WTC11 (cell line): ENCODE measurements at regions not wholly inside any gene's neighbourhood (a gene's known extent, or its start where the extent isn't known, plus 50 kb on each side); places are given as distances from the start of the nearest gene placed in this dataset.

Experiments used
- ATAC-seq: fragments of 200-7000 bp; cut with Tn5 transposase; 2 replicates; pipeline ENCODE4 v1.10.0; 2021; ENCODE audit warnings: mild to moderate bottlenecking, moderate library complexity
- CTCF ChIA-PET: fragments of 300-600 bp; sonication (Branson Sonifier 250); formaldehyde crosslinking; loops from one replicate; lab custom pipeline; 2021; ENCODE audit warnings: antibody characterized with exemption; lab: Charles Lee
- POLR2A ChIA-PET: fragments of 350-600 bp; sonication (Branson Sonifier 250); formaldehyde crosslinking; loops from one replicate; lab custom pipeline; 2021; ENCODE audit warnings: antibody characterized with exemption; lab: Charles Lee
- DNase-seq: peaks from one replicate; pipeline ENCODE4 v3.0.0; 2021; ENCODE audit warnings: low spot score
- H3K27ac Mint-ChIP-seq: 2 replicates; pipeline ENCODE4 v1.8.0; 2021; ENCODE audit warnings: mixed read lengths
- H3K27me3 Mint-ChIP-seq: 2 replicates; pipeline ENCODE4 v1.8.0; 2021; ENCODE audit warnings: low read depth, mild to moderate bottlenecking, moderate library complexity, mixed read lengths
- H3K36me3 Mint-ChIP-seq: 2 replicates; pipeline ENCODE4 v1.8.0; 2021; ENCODE audit warnings: mixed read lengths
- H3K4me1 Mint-ChIP-seq: 2 replicates; pipeline ENCODE4 v1.8.0; 2022; ENCODE audit warnings: mixed read lengths
- H3K4me3 Mint-ChIP-seq: 2 replicates; pipeline ENCODE4 v1.8.0; 2021; ENCODE audit warnings: mild to moderate bottlenecking, moderate library complexity, mixed read lengths
- H3K9me3 Mint-ChIP-seq: 2 replicates; pipeline ENCODE4 v1.8.0; 2021; ENCODE audit warnings: mixed read lengths
- ARID4B ChIP-seq: sonication (generic); formaldehyde crosslinking; IDR thresholded peaks from 2 replicates; pipeline ENCODE4 v1.8.0; 2023; ENCODE audit warnings: missing genetic modification reagents, mild to moderate bottlenecking, borderline replicate concordance
- ETV6 ChIP-seq: sonication (generic); formaldehyde crosslinking; IDR thresholded peaks from 2 replicates; pipeline ENCODE4 v1.8.1; 2022; ENCODE audit warnings: mild to moderate bottlenecking, missing genetic modification reagents
- FOXJ3 ChIP-seq: sonication (generic); formaldehyde crosslinking; IDR thresholded peaks from 2 replicates; pipeline ENCODE4 v1.9.0; 2021; ENCODE audit warnings: missing genetic modification reagents, mild to moderate bottlenecking, borderline replicate concordance
- FOXK1 ChIP-seq: sonication (generic); formaldehyde crosslinking; IDR thresholded peaks from 2 replicates; pipeline ENCODE4 v1.8.0; 2022; ENCODE audit warnings: mild to moderate bottlenecking, moderate library complexity, missing genetic modification reagents
- FOXP1 ChIP-seq: sonication (generic); formaldehyde crosslinking; IDR thresholded peaks from 2 replicates; pipeline ENCODE4 v1.8.0; 2022; ENCODE audit warnings: missing genetic modification reagents, mild to moderate bottlenecking, moderate library complexity, borderline replicate concordance
- FOXP4 ChIP-seq: sonication (generic); formaldehyde crosslinking; IDR thresholded peaks from 2 replicates; pipeline ENCODE4 v1.8.0; 2022; ENCODE audit warnings: mild to moderate bottlenecking, missing genetic modification reagents
- HMGA2 ChIP-seq: fragments of 250-450 bp; sonication (Bioruptor Pico); IDR thresholded peaks from 2 replicates; pipeline ENCODE4 v1.4.0; 2021; ENCODE audit warnings: mild to moderate bottlenecking, moderate library complexity
- JAZF1 ChIP-seq: fragments of 250-450 bp; sonication (Bioruptor Pico); IDR thresholded peaks from 2 replicates; pipeline ENCODE4 v1.9.0; 2021; ENCODE audit warnings: moderate library complexity, mild to moderate bottlenecking, inconsistent platforms
- NR2C2 ChIP-seq: sonication (generic); formaldehyde crosslinking; IDR thresholded peaks from 2 replicates; pipeline ENCODE4 v1.8.0; 2022; ENCODE audit warnings: mild to moderate bottlenecking, missing genetic modification reagents
- OVOL2 ChIP-seq: fragments of 250-450 bp; sonication (Bioruptor Pico); IDR thresholded peaks from 2 replicates; pipeline ENCODE4 v1.9.0; 2021; ENCODE audit warnings: mild to moderate bottlenecking, borderline replicate concordance
- SOX15 ChIP-seq: fragments of 250-450 bp; sonication (Bioruptor Pico); IDR thresholded peaks from 2 replicates; pipeline ENCODE4 v1.9.0; 2021; ENCODE audit warnings: mild to moderate bottlenecking
- SP1 ChIP-seq: sonication (generic); formaldehyde crosslinking; conservative IDR thresholded peaks from 2 replicates; pipeline ENCODE4 v1.8.1; 2022; ENCODE audit warnings: missing genetic modification reagents
- TEAD4 ChIP-seq: sonication (generic); formaldehyde crosslinking; IDR thresholded peaks from 2 replicates; pipeline ENCODE4 v1.8.0; 2022; ENCODE audit warnings: mild to moderate bottlenecking, missing genetic modification reagents
- ZNF219 ChIP-seq: sonication (generic); formaldehyde crosslinking; IDR thresholded peaks from 2 replicates; pipeline ENCODE4 v1.8.0; 2023; ENCODE audit warnings: missing genetic modification reagents, mild to moderate bottlenecking, borderline replicate concordance
- ZNF416 ChIP-seq: fragments of 250-450 bp; sonication (Bioruptor Pico); IDR thresholded peaks from 2 replicates; pipeline ENCODE4 v1.9.0; 2021; ENCODE audit warnings: mild to moderate bottlenecking, inconsistent platforms
- TF ChIP-seq, protein P1 (sequence below): fragments of 200-600 bp; IDR thresholded peaks from 2 replicates; pipeline ENCODE4 v1.8.0; 2022; ENCODE audit warnings: antibody characterized with exemption
- TF ChIP-seq, protein P2 (sequence below): fragments of 250-450 bp; sonication (Bioruptor Pico); IDR thresholded peaks from 2 replicates; pipeline ENCODE4 v1.9.0; 2021; ENCODE audit warnings: mild to moderate bottlenecking
- TF ChIP-seq, protein P3 (sequence below): fragments of 250-450 bp; sonication (Bioruptor Pico); IDR thresholded peaks from 2 replicates; pipeline ENCODE4 v1.9.0; 2021; ENCODE audit warnings: mild to moderate bottlenecking

DNA sequence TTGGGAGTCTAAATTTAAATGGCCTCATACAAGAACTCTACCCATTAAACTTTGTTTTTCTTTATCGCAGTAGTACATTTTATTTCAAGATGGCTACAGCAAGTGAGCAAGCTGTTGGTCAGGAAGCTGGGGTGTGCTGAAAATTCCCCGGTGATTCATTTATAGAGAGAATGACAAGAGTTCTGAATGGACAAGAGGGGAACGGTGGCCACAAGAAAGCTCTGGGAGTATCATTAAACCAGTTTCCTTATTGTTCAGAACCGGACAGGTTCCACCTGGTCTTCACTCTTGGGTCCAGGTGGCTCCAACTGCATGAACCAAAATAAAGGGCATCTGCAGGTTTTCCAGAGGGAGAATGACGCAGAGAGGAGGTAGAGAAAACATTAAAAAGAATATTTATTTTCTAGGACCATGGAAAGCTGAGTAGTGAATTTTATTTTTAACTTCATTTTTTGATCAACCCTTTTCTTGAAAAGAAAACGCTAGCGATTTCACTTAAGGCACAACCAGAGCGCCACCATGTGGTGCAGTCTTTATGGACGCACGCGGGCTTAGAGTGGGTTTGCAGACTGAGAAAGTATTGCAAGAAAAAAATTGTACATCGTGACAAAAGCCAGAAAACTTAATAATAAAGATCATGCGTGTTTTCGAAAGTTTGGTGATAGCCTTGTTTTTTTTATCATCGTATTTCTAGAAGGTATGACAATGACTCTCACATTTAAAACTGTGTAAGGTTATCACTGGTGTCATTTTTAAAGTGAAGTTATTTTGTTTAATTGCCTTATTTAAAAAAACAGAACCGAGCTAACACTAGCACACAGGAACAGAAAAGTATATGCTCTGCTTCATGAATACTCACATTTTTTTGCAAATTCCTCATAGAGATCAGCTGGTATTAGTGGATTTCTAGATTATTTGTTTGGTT lies 97.9 kb upstream of the NOL4 start:
- DNase-seq (peak; percentile 66), ATAC-seq (peak; percentile 55; the same call in 1 of the 2 replicates)
- Mint-ChIP-seq H3K27me3 (no peaks in the 10 kb centered on the region), H3K9me3 (peaks cover 20% of the 10 kb centered on the region), H3K4me3 (no peak overlapping the region), H3K36me3 (peaks cover 11% of the 10 kb centered on the region), H3K27ac (no peak overlapping the region), H3K4me1 (peaks cover 7% of the 10 kb centered on the region; the same call in 1 of the 2 replicates)
- ChIA-PET POLR2A (interaction anchor here (0.6 kb wide), 1 partner anchor 200 kb away, joined by 3 read pairs; no protein-coding TSS in a partner anchor), CTCF (interaction anchor here (0.6 to 6.8 kb wide), 13 partner anchors 22 to 529 kb away, joined by 3 to 72 read pairs (median 3); partner anchors contain the start of gene NOL4)
- no peak for TF ChIP-seq SOX15 (CRISPR knock-in tag)
- TF ChIP-seq, protein P1, sequence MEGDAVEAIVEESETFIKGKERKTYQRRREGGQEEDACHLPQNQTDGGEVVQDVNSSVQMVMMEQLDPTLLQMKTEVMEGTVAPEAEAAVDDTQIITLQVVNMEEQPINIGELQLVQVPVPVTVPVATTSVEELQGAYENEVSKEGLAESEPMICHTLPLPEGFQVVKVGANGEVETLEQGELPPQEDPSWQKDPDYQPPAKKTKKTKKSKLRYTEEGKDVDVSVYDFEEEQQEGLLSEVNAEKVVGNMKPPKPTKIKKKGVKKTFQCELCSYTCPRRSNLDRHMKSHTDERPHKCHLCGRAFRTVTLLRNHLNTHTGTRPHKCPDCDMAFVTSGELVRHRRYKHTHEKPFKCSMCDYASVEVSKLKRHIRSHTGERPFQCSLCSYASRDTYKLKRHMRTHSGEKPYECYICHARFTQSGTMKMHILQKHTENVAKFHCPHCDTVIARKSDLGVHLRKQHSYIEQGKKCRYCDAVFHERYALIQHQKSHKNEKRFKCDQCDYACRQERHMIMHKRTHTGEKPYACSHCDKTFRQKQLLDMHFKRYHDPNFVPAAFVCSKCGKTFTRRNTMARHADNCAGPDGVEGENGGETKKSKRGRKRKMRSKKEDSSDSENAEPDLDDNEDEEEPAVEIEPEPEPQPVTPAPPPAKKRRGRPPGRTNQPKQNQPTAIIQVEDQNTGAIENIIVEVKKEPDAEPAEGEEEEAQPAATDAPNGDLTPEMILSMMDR = peak; percentile 52; the same call in 1 of the 2 replicates

GRCh38 chr18:34329840-34330239 lies 105.1 kb upstream of the NOL4 start:
- no peak for TF ChIP-seq JAZF1 (CRISPR knock-in tag)
- TF ChIP-seq FOXP1 = no peak
- TF ChIP-seq NR2C2 = no peak
- no peak for TF ChIP-seq SP1 (CRISPR knock-in tag)
- TF ChIP-seq, protein P2, sequence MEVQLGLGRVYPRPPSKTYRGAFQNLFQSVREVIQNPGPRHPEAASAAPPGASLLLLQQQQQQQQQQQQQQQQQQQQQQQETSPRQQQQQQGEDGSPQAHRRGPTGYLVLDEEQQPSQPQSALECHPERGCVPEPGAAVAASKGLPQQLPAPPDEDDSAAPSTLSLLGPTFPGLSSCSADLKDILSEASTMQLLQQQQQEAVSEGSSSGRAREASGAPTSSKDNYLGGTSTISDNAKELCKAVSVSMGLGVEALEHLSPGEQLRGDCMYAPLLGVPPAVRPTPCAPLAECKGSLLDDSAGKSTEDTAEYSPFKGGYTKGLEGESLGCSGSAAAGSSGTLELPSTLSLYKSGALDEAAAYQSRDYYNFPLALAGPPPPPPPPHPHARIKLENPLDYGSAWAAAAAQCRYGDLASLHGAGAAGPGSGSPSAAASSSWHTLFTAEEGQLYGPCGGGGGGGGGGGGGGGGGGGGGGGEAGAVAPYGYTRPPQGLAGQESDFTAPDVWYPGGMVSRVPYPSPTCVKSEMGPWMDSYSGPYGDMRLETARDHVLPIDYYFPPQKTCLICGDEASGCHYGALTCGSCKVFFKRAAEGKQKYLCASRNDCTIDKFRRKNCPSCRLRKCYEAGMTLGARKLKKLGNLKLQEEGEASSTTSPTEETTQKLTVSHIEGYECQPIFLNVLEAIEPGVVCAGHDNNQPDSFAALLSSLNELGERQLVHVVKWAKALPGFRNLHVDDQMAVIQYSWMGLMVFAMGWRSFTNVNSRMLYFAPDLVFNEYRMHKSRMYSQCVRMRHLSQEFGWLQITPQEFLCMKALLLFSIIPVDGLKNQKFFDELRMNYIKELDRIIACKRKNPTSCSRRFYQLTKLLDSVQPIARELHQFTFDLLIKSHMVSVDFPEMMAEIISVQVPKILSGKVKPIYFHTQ (CRISPR knock-in tag) = no peak
- TF ChIP-seq ZNF416 = no peak
- TF ChIP-seq OVOL2 = no peak
- TF ChIP-seq FOXJ3 (CRISPR knock-in tag) = no peak
- TF ChIP-seq HMGA2 (CRISPR knock-in tag) = no peak
- TF ChIP-seq ZNF219 (CRISPR knock-in tag) = no peak
- POLR2A ChIA-PET = no interaction called here
- Mint-ChIP-seq H3K27ac (no peak overlapping the region; the same call in 1 of the 2 replicates), H3K4me3 (0 out of 2 replicates have a peak overlapping the region, but pooled peaks have one; percentile 81), H3K4me1 (peaks cover 11% of the 10 kb centered on the region), H3K36me3 (peaks cover 24% of the 10 kb centered on the region), H3K9me3 (peaks cover 33% of the 10 kb centered on the region), H3K27me3 (no peaks in the 10 kb centered on the region)
- ATAC-seq (no peak), DNase-seq (no peak)
- CTCF ChIA-PET = no interaction called here

DNA sequence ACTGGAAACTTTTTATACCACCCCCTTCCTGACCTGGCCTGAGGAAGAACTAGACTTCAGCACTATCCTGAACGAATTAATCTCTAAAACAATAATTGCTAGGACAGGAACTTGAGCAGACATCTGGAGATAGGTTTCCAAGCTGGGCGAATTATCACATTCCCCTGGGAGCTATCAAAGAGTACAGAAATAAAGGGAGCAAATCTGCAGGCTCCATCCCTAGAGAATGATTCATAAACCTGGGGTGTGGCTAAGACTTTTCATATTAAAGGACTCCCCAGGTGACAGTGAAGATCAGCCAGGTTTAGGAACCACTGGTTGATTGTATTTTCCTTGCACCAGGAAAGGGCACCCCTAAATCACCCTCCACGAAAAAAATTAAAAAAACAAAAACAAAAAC lies 105.6 kb upstream of the NOL4 start:
- DNase-seq (no peak), ATAC-seq (no peak)
- Mint-ChIP-seq H3K27ac (no peak overlapping the region), H3K4me1 (peaks cover 11% of the 10 kb centered on the region), H3K27me3 (no peaks in the 10 kb centered on the region), H3K9me3 (peaks cover 33% of the 10 kb centered on the region), H3K36me3 (peaks cover 24% of the 10 kb centered on the region), H3K4me3 (peak overlapping the region; percentile 81)
- CTCF ChIA-PET = no interaction called here
- POLR2A ChIA-PET = interaction anchor here (1.5 kb wide), 1 partner anchor 14 kb away, joined by 3 read pairs; no protein-coding TSS in a partner anchor
- no peak for TF ChIP-seq ARID4B (CRISPR knock-in tag)
- no peak for TF ChIP-seq TEAD4 (CRISPR knock-in tag)
- TF ChIP-seq ETV6 (CRISPR knock-in tag) = no peak
- TF ChIP-seq FOXK1 = no peak
- no peak for TF ChIP-seq SP1 (CRISPR knock-in tag)
- TF ChIP-seq FOXJ3 (CRISPR knock-in tag) = no peak
- TF ChIP-seq, protein P3, sequence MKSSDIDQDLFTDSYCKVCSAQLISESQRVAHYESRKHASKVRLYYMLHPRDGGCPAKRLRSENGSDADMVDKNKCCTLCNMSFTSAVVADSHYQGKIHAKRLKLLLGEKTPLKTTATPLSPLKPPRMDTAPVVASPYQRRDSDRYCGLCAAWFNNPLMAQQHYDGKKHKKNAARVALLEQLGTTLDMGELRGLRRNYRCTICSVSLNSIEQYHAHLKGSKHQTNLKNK = no peak
- TF ChIP-seq FOXP4 (CRISPR knock-in tag) = no peak
